ENCODE measurements at regions not wholly inside any gene's neighbourhood (a gene's known extent, or its start where the extent isn't known, plus 50 kb on each side); places are given as distances from the start of the nearest gene placed in this dataset.
A peak's percentile ranks its signal among the peaks of the same experiment; 100 is the strongest.

- TF ChIP-seq REST (IDR thresholded peaks at IDR 0.05; ENCODE audit: borderline replicate concordance) (no peak), POLR2AphosphoS5 (IDR thresholded peaks at IDR 0.05) (no peak), EP300 (conservative IDR thresholded peaks at IDR 0.05; ENCODE audit: poor library complexity, severe bottlenecking) (no peak)
- Histone ChIP-seq H3K36me3 (ENCODE audit: insufficient read depth, low read length) (no peaks in the 10 kb centered on the region), H3K9ac (ENCODE audit: low read length) (no peak overlapping the region), H3K9me2 (ENCODE audit: insufficient read depth, low read length) (no peaks in the 10 kb centered on the region), H3K79me2 (replicated peaks; ENCODE audit: insufficient read depth, low read length) (no peaks in the 10 kb centered on the region), H3K9me3 (ENCODE audit: low read length) (no peaks in the 10 kb centered on the region), H3K4me3 (ENCODE audit: low read length) (no peak overlapping the region), H3K4me2 (ENCODE audit: low read length) (no peak overlapping the region), H3K27me3 (ENCODE audit: insufficient read depth, low read depth, low read length) (no peaks in the 10 kb centered on the region), H3K27ac (ENCODE audit: low read length) (no peak overlapping the region), H3F3A (ENCODE audit: insufficient read depth, low read length, poor library complexity, severe bottlenecking) (no peaks in the 10 kb centered on the region), H4K20me1 (ENCODE audit: insufficient read depth) (no peaks in the 10 kb centered on the region), H2AFZ (ENCODE audit: low read depth, low read length) (no peak overlapping the region)
Observed at GRCh38 chr2:8198766-8199382, 483.0 kb upstream of the ID2 start.

- Histone ChIP-seq H3K9ac (ENCODE audit: low read length) (no peak overlapping the region), H3K4me3 (ENCODE audit: low read length) (no peak overlapping the region), H3F3A (ENCODE audit: insufficient read depth, low read length, poor library complexity, severe bottlenecking) (no peaks in the 10 kb centered on the region), H3K4me2 (ENCODE audit: low read length) (no peak overlapping the region), H3K79me2 (replicated peaks; ENCODE audit: insufficient read depth, low read length) (no peaks in the 10 kb centered on the region), H3K9me2 (ENCODE audit: insufficient read depth, low read length) (no peaks in the 10 kb centered on the region), H3K27ac (ENCODE audit: low read length) (no peak overlapping the region), H3K27me3 (ENCODE audit: insufficient read depth, low read depth, low read length) (no peaks in the 10 kb centered on the region), H3K9me3 (ENCODE audit: low read length) (no peaks in the 10 kb centered on the region), H4K20me1 (ENCODE audit: insufficient read depth) (no peaks in the 10 kb centered on the region), H2AFZ (ENCODE audit: low read depth, low read length) (no peak overlapping the region), H3K36me3 (ENCODE audit: insufficient read depth, low read length) (no peaks in the 10 kb centered on the region)
- TF ChIP-seq EP300 (conservative IDR thresholded peaks at IDR 0.05; ENCODE audit: poor library complexity, severe bottlenecking) (peak; percentile 97), RAD21 (conservative IDR thresholded peaks at IDR 0.05) (no peak), POLR2AphosphoS5 (IDR thresholded peaks at IDR 0.05) (peak; percentile 90), REST (IDR thresholded peaks at IDR 0.05; ENCODE audit: borderline replicate concordance) (peak; percentile 60), CTCF (IDR thresholded peaks at IDR 0.05; ENCODE audit: poor library complexity, severe bottlenecking) (no peak), EZH2 (IDR thresholded peaks at IDR 0.05; ENCODE audit: borderline replicate concordance, insufficient read depth, low read length, poor library complexity, severe bottlenecking) (no peak), SMC3 (conservative IDR thresholded peaks at IDR 0.05; ENCODE audit: poor library complexity) (peak; percentile 10)
Observed at GRCh38 chr2:8202132-8202531, 479.7 kb upstream of the ID2 start.

All from neural cell (in vitro differentiated cells).